Lower leg skin (tissue), 3 donors: ENCODE measurements at regions not wholly inside any gene's neighbourhood (a gene's known extent, or its start where the extent isn't known, plus 50 kb on each side); places are given as distances from the start of the nearest gene placed in this dataset.
"Not testable (repeated sequence)": the region's sequence is repeated elsewhere in the genome, so short reads cannot be mapped to it uniquely, and the experiment has no call there.

ENCODE experiments used
- CTCF ChIP-seq, 3 donors: fragments of 450-650 bp; IDR thresholded peaks; one replicate each; pipeline ENCODE4 v1.5.1; 2016; ENCODE audit warnings: antibody characterized with exemption in 3 of 3, mild to moderate bottlenecking in 3 of 3, moderate library complexity in 2 of 3
- POLR2A ChIP-seq, 2 donors: fragments of 450-650 bp; IDR thresholded peaks; one replicate each; pipeline ENCODE4 v1.6.1; 2016 to 2017; ENCODE audit warnings: antibody characterized with exemption in 2 of 2, mild to moderate bottlenecking in 1 of 2, moderate library complexity in 1 of 2

DNA sequence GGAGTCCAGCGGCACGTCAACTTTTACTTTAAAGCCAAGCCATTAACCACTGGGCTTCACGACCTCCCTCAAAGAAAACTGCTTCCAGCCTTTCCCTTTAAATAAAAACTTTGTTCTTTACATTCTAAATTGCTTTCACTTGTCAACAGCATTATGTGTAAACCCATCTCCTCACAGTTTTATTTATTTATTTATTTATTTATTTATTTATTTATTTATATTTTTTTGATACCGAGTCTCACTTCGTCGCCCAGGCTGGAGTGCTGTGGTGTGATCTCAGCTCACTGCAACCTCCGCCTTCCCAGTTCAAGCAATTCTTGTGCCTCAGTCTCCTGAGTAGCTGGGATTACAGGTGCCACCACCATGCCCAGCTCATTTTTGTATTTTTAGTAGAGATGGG is 165.7 kb downstream of the NUFIP1 start:
- not testable (repeated sequence) for TF ChIP-seq CTCF, POLR2A (IDR thresholded peaks at IDR 0.05)
